GM21447 (cell line): ENCODE measurements at regions not wholly inside any gene's neighbourhood (a gene's known extent, or its start where the extent isn't known, plus 50 kb on each side); places are given as distances from the start of the nearest gene placed in this dataset.
A peak's percentile ranks its signal among the peaks of the same experiment; 100 is the strongest.

Source experiments
- ATAC-seq: cut with Tn5 transposase; IDR thresholded peaks from one replicate; pipeline ENCODE4 v1.9.1; 2021; ENCODE audit not compliant: unreplicated experiment

GRCh38 chr16:74183601-74184360 is 112.8 kb upstream of the PSMD7 start:
- ATAC-seq = no peak

DNA sequence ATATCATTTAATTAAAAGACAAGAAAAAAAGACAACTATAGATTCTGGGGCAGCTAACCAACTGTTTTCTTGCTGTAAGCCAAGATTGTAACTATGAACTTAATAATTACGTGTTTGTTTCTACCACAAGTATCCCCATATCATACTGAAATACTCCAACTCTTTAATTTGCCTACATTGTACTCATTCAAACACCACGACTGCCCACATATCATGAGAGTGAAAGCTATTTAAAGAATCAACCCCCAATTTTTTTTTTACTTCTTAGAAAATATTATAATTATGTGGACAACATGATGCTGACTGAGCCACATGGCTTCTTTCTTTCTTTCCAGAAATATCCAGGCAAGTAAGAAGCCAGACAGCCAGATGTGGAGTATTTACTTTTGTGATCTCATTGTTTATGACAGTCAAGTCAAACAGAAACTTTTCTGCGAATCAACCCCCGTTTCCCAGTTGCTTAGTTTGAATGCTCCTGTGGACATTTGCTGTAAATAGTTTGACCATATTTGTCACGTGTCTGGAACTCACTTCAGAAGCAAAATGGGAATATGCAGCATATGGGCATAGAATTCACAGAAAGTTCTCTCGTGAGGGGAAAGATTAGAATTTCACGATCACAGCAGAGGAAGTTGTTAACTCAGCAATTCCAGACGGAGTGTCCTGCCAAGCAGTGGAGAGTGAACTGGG is 126.8 kb upstream of the PSMD7 start:
- ATAC-seq = no peak

- no peak for ATAC-seq
Measured at GRCh38 chr16:74169066-74169465, 127.5 kb upstream of the PSMD7 start.

DNA sequence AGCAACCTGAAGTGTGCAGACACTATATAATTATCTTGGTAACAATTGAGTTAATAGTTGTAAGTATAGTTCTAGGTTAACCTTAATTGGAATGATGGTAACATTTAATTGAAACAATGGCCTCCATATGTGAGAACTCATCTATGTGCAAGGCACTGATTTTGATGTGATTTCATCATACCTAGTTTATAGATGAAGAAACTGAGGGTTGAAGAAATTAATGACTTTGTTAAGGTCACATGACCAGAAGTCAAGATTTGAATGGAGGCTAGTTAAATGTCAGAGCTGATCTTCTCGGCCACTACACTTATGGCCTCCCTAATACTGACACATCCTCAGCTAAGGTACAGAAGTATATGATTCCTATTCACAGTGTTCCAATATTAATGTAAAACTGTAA is 128.2 kb upstream of the PSMD7 start:
- ATAC-seq = no peak

DNA sequence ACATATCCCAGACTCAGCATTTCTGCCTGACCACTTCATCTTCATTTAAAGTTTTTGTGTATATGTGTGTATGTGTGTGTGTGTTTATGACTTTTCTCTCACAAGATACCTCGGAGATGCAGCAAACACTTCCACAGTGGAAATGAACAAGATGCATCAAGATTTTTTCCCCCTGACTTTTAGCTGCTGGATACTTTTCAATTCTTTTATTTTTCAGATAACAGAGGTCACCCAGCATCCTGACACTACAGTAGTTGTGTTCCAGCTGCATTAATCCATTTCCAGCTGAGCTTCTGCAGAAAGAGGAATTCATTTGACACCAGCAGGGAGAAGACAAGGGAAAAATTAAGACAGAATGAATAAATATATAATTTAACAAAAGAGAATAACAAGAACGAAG is 130.2 kb upstream of the PSMD7 start:
- no peak for ATAC-seq

DNA sequence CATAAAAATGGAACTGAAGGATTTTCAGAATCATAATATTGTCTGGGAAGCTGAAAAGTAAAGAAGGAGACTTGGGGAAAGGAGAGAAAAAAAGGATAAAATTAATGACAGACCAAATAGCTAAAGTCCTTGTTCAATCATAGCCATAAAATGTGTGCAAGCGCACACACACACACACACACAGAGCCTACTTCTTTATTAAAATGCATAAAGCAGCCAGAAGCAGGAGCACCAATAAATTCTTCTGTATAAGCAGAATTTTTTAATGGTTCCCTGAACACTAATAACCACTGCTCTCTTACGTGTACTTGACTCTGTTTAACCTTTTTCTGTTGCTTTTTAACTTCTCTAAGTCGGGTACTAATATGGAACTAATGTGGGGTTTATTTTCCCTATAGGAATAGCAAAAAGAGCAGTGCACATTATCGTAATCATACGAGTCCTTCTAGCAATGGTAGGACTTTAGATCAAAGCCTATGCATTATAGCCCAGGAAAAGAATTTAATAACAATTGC is 131.0 kb upstream of the PSMD7 start:
- ATAC-seq = no peak

DNA sequence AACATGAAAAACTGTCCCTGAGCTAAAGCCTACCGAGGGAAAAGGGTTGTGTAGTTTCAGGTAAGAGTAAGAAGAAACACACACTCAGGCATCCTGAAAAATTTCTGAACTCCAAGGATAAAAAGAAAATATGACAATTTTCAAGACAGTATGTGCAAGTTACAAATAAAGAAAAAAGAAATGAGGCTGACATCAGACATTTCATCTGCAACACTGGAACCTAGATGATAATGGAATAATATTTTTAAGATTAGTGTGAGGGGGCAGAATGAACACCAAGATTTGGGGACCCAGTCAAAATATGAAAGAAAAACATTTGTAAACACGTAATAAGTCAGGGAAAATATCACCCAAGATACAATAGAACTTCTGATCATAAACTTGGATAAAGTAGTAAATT is 135.9 kb upstream of the PSMD7 start:
- no peak for ATAC-seq

DNA sequence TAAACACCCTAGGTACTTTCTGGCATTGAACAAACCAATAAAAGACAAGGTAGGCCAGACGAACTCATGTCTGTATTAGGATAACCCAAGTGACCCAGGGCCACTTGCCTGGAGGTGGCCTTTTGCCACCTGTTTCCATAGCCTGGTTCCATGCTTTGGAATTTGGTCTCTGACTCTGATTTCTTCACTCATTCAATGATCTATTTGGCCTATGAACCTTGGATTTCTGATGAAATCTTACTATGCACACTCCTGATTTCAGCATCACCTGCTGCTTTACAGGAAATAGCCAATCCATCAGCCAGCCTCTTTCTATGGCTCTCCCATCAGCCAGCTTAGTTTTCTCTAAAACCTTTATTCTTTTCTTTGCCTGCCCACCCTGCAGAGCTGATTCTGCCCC is 142.8 kb upstream of the PSMD7 start:
- no peak for ATAC-seq

GRCh38 chr16:74146643-74147042 is 150.0 kb upstream of the PSMD7 start:
- no peak for ATAC-seq

- no peak for ATAC-seq
Measured at GRCh38 chr16:74143171-74143570, 153.4 kb upstream of the PSMD7 start.

DNA sequence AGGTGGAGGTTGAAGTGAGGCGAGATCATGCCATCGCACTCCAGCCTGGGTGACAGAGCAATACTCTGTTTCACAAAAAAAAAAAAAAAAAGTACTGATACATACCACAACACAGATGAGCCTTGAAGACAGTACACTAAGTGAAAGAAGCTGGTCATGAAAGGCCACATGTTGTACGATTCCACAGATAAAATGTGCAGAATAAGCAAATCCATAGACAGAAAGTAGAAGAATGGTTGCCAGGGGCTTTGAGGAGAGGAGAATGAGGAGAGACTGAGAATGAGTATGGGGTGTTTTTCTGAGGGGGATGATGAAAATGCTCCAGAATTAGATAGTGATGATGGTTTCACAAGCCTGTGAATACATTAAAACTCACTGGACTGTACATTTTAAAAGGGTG is 155.6 kb upstream of the PSMD7 start:
- ATAC-seq = no peak

DNA sequence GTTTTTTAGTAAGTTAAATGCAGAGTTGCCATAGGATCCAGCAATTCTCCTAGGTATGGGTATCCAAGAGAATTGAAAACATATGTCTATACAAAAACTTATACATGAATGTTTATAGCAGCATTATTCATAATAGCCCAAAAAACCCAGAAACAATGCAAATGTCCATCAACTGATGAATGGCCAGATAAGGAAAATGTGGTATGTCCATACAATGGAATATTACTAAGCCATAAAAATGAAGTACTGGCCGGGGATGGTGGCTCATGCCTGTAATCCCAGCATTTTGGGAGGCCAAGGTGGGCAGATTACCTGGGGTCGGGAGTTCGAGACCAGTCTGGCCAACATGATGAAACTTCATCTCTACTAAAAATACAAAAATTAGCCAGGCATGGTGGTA is 156.1 kb upstream of the PSMD7 start:
- no peak for ATAC-seq

DNA sequence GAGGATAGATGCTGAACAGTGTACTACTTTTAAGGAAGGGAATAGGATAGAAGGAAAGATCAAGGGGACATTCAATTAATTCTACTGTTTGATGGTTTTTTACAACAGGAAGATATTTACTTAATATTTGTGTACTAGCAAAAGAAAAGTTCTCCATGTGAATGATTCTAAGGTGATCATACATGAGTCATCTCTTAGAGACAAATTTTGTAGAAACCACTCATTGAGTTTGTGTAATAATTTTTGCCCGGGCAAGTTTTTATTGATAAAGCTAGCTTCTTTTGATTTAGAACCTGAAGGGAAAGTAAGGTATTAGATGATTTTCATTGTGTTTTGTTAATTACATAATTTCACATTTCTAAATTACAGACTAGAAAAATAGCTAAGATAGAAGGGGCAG is 172.8 kb upstream of the PSMD7 start:
- no peak for ATAC-seq

DNA sequence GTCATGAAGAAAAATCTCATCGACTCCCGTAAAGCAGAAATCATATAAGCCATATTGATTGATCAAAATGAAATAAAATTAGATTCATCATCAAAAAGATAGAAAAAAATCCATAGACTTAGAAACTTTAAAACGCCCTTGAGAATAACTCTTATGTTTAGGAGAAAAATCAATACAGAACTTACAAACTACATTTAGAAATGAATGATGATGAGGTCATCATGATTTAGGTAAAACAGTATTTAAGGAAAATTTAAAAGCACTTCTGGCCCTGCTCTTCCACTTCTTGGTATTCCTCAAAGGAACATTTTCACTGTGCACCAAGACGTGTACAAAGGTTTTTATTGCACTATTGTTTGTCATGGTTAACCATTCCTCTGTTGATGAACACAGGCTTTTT is 173.4 kb upstream of the PSMD7 start:
- no peak for ATAC-seq

DNA sequence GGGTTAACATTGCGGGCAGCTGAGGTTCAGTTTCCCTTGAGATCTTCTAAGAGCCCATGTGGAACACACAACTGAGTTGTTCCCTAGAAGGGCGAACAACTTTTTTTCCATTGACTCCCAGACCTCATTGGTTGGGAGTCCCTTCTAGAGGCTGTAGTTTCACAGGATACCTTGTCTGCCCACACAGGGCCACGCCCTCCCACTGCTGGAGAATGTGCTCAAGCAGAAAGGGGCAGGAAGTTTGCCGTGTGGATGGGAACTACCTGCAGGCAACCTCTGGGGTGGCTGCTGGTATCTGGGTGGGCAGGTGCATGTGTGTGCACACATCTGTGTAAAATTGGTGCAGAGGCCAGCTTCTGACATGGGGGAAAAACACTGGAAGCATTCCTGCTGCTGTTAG is 178.8 kb upstream of the PSMD7 start:
- ATAC-seq = no peak

GRCh38 chr16:74113545-74113944 is 183.1 kb upstream of the PSMD7 start:
- no peak for ATAC-seq

GRCh38 chr16:74111456-74111982 is 185.1 kb upstream of the PSMD7 start:
- no peak for ATAC-seq

DNA sequence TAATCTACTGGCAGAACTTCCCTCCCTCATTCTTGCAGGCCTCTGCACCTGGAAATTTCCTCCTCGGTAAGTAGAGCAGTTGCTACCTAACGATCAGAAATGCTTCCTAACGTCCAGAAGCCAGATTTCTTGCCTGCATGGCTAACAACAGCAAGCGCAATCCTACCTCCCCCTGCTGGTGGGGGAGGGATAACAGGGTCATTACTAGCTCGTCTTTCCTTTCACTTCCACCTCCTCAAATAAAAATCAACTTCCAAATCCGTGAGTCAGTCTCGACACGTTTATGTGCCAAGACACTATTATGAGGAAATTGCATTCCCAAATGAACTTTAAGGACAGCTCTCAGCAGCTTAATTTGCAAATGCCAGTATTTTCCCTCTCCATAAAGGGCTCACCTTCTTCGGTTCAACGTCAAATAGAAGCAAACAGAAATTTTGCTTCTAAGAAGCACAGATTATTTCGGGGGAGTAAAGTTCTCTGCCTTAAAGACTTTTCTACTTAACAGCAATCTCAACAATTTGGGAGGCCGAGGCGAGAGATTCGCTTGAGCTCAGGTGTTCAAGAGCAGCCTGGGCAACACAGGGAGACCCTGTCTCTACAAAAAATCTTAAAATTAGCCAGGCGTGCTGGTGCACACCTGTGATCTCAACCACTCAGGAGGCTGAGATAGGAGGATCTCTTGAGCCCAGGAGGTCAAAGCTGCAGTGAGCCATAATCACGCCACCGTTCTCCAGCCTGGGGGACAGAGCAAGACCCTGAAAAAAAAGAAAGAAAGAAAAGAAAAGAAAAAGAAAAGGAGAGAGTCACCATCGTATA is 188.6 kb upstream of the PSMD7 start:
- ATAC-seq = peak; percentile 68

GRCh38 chr16:74104022-74104421 is 192.6 kb upstream of the PSMD7 start:
- no peak for ATAC-seq

- ATAC-seq = no peak
Measured at GRCh38 chr16:74101379-74102137, 195.1 kb upstream of the PSMD7 start.
